22Rv1 (cell line): ENCODE measurements at regions not wholly inside any gene's neighbourhood (a gene's known extent, or its start where the extent isn't known, plus 50 kb on each side); places are given as distances from the start of the nearest gene placed in this dataset.

ENCODE experiments used
- H3K27ac ChIP-seq: fragments of 450-650 bp; 2 replicates; pipeline ENCODE4 v1.5.1; 2017
- CTCF ChIP-seq: fragments of 450-650 bp; IDR thresholded peaks from 2 replicates; pipeline ENCODE4 v1.5.1; 2017; ENCODE audit warnings: mild to moderate bottlenecking
- ZFX ChIP-seq: fragments of 450-650 bp; IDR thresholded peaks from 2 replicates; pipeline ENCODE4 v1.6.1; 2017; ENCODE audit warnings: antibody characterized with exemption, borderline replicate concordance

GRCh38 chr12:34294671-34295365 lies 272.5 kb downstream of the ALG10 start:
- no peak overlapping the region for H3K27ac ChIP-seq
- TF ChIP-seq CTCF (no peak), ZFX (no peak)

GRCh38 chr12:34295366-34296142 lies 273.3 kb downstream of the ALG10 start:
- TF ChIP-seq CTCF (no peak), ZFX (no peak)
- no peak overlapping the region for H3K27ac ChIP-seq

GRCh38 chr12:34296143-34297041 lies 274.1 kb downstream of the ALG10 start:
- no peak overlapping the region for H3K27ac ChIP-seq
- no peak for TF ChIP-seq ZFX
- no peak for TF ChIP-seq CTCF

- no peak for TF ChIP-seq ZFX
- no peak for TF ChIP-seq CTCF
- H3K27ac ChIP-seq = no peak overlapping the region
These were observed 275.0 kb downstream of the ALG10 start for GRCh38 chr12:34297126-34297789.

- no peak overlapping the region for H3K27ac ChIP-seq
- no peak for TF ChIP-seq ZFX
- TF ChIP-seq CTCF = no peak
These were observed 275.5 kb downstream of the ALG10 start for GRCh38 chr12:34297790-34298164.

GRCh38 chr12:34298176-34298970 lies 276.1 kb downstream of the ALG10 start:
- TF ChIP-seq CTCF = no peak
- no peak for TF ChIP-seq ZFX
- H3K27ac ChIP-seq = no peak overlapping the region
